ENCODE measurements at regions not wholly inside any gene's neighbourhood (a gene's known extent, or its start where the extent isn't known, plus 50 kb on each side); places are given as distances from the start of the nearest gene placed in this dataset.

DNA sequence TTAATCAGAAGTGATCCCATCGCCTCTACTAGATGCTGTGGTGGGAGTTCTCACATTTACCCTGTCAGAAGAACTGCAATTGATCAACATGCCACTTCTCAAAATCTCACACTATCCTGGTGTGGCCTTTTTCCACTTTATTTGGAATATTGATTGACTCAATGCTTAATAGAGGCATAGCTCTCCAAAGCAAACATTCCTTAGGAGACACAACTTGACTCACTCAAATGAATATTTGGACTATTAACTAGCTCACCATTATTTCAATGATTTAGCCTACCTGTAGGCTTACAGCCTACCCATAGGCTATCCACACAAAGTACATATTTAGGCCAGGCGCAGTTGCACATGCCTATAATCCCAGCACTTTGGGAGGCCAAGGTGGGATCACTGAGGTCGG lies 186.5 kb downstream of the KLHL28 start:
- intact Hi-C loops (cut with DNase I) = no loop called here
- no peak overlapping the region for H3K27ac ChIP-seq
- no peaks in the 10 kb centered on the region for H3K27me3 ChIP-seq
- DNase-seq (no peak), ATAC-seq (no peak)
- no peaks in the 10 kb centered on the region for H3K36me3 ChIP-seq
- H3K9me3 ChIP-seq = no peaks in the 10 kb centered on the region
- TF ChIP-seq, protein P1, sequence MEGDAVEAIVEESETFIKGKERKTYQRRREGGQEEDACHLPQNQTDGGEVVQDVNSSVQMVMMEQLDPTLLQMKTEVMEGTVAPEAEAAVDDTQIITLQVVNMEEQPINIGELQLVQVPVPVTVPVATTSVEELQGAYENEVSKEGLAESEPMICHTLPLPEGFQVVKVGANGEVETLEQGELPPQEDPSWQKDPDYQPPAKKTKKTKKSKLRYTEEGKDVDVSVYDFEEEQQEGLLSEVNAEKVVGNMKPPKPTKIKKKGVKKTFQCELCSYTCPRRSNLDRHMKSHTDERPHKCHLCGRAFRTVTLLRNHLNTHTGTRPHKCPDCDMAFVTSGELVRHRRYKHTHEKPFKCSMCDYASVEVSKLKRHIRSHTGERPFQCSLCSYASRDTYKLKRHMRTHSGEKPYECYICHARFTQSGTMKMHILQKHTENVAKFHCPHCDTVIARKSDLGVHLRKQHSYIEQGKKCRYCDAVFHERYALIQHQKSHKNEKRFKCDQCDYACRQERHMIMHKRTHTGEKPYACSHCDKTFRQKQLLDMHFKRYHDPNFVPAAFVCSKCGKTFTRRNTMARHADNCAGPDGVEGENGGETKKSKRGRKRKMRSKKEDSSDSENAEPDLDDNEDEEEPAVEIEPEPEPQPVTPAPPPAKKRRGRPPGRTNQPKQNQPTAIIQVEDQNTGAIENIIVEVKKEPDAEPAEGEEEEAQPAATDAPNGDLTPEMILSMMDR (IDR thresholded peaks at IDR 0.05) = no peak
- no peak overlapping the region for H3K4me3 ChIP-seq
- no peaks in the 10 kb centered on the region for H3K4me1 ChIP-seq

DNA sequence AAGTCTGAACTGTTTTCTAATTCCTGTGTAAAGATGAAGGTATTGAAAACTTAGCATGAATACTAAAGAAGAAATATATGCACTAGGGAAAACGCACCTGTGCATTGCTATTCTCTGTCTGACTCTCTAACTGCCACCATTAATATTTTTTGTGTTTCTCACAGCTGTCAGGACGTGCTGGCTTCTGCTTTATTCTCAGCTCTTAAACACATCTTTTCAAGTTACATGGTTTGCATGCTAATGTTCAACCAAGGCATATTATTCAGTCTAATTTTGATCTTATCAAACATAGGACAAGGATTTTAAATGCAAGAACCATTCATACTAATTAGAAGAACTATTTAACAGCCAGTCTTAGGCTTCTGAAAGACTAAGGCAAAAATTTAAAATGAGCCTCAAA lies 187.4 kb downstream of the KLHL28 start:
- Histone ChIP-seq H3K27me3 (no peaks in the 10 kb centered on the region), H3K9me3 (no peaks in the 10 kb centered on the region), H3K36me3 (no peaks in the 10 kb centered on the region), H3K4me3 (no peak overlapping the region), H3K4me1 (no peaks in the 10 kb centered on the region), H3K27ac (no peak overlapping the region)
- DNase-seq (no peak), ATAC-seq (no peak)
- TF ChIP-seq, protein P1 (IDR thresholded peaks at IDR 0.05) = no peak
- intact Hi-C loops (cut with DNase I) = no loop called here

DNA sequence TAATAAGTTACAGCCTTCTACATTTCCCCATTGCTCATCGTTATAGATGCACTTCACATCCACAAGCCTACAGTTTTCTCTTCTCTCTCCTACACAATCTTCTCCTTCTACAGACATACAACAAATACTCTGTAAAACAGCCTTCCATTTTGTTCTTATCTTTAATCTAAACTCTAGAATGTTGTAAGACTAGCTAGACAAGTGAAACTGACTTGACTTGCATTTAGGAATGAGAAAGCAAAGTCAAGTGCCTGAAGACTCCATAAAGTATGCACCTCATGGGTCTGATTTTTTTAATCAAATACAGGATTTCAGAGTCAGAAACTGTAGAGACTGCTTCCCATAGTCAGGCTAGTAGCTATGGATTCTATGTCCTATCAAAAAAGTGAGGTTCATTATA lies 190.3 kb downstream of the KLHL28 start:
- TF ChIP-seq, protein P1 (IDR thresholded peaks at IDR 0.05) = no peak
- Histone ChIP-seq H3K27ac (no peak overlapping the region), H3K36me3 (no peaks in the 10 kb centered on the region), H3K4me1 (no peaks in the 10 kb centered on the region), H3K27me3 (no peaks in the 10 kb centered on the region), H3K4me3 (no peak overlapping the region), H3K9me3 (no peaks in the 10 kb centered on the region)
- intact Hi-C loops (cut with DNase I) = no loop called here
- DNase-seq (no peak), ATAC-seq (no peak)

DNA sequence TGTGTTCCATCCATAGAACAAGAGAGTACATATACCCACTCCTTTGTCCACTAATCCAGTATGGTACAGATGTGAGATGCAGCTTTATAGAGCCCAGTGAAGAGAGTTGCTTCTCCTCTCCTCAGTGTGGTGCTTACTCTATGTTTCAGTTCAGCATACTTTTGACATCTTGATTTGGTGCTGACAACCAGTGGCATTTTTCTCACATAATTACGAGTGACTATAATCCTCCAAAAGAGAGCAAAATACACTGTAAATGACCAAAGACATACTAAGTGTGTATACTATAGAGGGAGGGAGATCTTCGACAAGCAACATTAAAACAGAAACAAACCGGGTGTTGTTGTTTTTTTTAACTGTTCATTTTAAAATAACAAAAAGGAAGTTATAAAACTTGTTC lies 191.5 kb downstream of the KLHL28 start:
- intact Hi-C loops (cut with DNase I) = no loop called here
- ATAC-seq (no peak), DNase-seq (no peak)
- no peaks in the 10 kb centered on the region for H3K9me3 ChIP-seq
- no peaks in the 10 kb centered on the region for H3K4me1 ChIP-seq
- TF ChIP-seq, protein P1 (IDR thresholded peaks at IDR 0.05) = no peak
- H3K27ac ChIP-seq = no peak overlapping the region
- H3K27me3 ChIP-seq = no peaks in the 10 kb centered on the region
- H3K36me3 ChIP-seq = no peaks in the 10 kb centered on the region
- H3K4me3 ChIP-seq = no peak overlapping the region

DNA sequence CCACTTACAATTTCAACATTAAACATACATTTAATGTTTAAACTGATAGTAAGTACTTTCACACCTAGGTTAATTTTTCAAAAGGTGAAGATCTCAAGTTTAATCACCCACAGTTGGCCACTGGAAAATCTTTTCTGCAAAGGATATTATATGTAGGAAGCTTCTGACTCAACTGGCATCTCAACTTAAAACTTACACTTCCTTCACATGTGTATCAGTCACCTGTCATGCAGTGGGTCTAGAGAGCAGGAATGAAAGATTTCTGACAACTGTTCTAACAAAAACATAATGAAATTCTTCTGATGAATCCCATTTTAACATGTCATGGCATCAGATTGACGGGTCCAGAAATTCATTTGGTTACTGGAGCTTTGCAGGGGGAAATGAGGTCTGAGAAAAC lies 192.8 kb downstream of the KLHL28 start:
- DNase-seq (no peak), ATAC-seq (no peak)
- intact Hi-C loops (cut with DNase I) = no loop called here
- Histone ChIP-seq H3K4me3 (no peak overlapping the region), H3K4me1 (no peaks in the 10 kb centered on the region), H3K27me3 (no peaks in the 10 kb centered on the region), H3K36me3 (no peaks in the 10 kb centered on the region), H3K9me3 (no peaks in the 10 kb centered on the region), H3K27ac (no peak overlapping the region)
- TF ChIP-seq, protein P1 (IDR thresholded peaks at IDR 0.05) = no peak

DNA sequence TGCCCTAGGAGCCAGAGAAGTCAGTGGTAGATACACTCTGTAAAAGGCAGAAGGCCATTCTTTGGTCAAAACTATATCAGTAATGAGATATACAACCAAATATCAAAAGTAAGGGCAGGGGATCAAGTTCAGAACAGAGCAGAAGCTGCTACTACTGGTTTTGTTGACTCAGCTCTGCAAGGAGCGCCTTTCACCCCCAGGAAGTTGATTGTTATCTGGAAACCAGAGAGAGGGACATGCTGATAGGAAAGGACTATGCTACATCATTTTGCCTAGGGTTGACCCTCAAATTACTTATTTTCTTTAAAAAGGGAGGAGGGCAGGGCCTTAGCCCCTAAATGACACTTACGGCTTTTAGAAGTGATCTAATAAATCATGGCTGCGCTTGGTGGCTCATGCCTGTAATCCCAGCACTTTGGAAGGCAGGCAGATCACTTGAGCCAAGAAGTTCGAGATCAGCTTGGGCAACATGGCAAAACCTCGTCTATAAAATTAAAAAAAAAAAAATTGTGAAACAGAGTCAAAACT lies 194.0 kb downstream of the KLHL28 start:
- no peak for ATAC-seq
- Histone ChIP-seq H3K4me3 (no peak overlapping the region), H3K4me1 (no peaks in the 10 kb centered on the region), H3K27ac (no peak overlapping the region), H3K36me3 (no peaks in the 10 kb centered on the region), H3K27me3 (no peaks in the 10 kb centered on the region), H3K9me3 (no peaks in the 10 kb centered on the region)
- no peak for DNase-seq
- TF ChIP-seq, protein P1 (IDR thresholded peaks at IDR 0.05) = no peak
- intact Hi-C loops (cut with DNase I) = no loop called here

Measured in upper lobe of right lung (tissue), 1 donor.